Endothelial cell of umbilical vein (primary cell): ENCODE measurements at regions not wholly inside any gene's neighbourhood (a gene's known extent, or its start where the extent isn't known, plus 50 kb on each side); places are given as distances from the start of the nearest gene placed in this dataset.
A peak's percentile ranks its signal among the peaks of the same experiment; 100 is the strongest.

Source experiments
- BruUV-seq: library from RNA; stranded (reverse); fragments of 400-500 nt; replicated peaks from 2 replicates; lab custom pipeline; 2021; lab: Mats Ljungman, UMichigan
- CTCF ChIA-PET: fragments of 300-600, 350-600 bp; sonication (Branson Sonifier 250); formaldehyde crosslinking; loops from one replicate; lab custom pipeline; 2021; ENCODE audit warnings: antibody characterized with exemption, inconsistent platforms; lab: Charles Lee
- POLR2A ChIA-PET: fragments of 300-600, 350-600 bp; sonication (Branson Sonifier 250); formaldehyde crosslinking; loops from one replicate; lab custom pipeline; 2021; ENCODE audit warnings: antibody characterized with exemption, inconsistent platforms; lab: Charles Lee
- DNase-seq: peaks from one replicate; pipeline ENCODE4 v3.0.0-alpha.2; 2011; ENCODE audit warnings: low read depth, low spot score
- FAIRE-seq: peaks from 2 replicates; lab custom pipeline; 2011; peaks lifted over from hg19 to GRCh38; lab: Jason Lieb, UNC
- H2AFZ ChIP-seq: 2 replicates; pipeline ENCODE4 v1.6.0; 2012; ENCODE audit warnings: low read depth, low read length, control low read depth, inconsistent platforms
- H3K27ac ChIP-seq: 2 replicates; pipeline ENCODE4 v1.5.1; 2011; ENCODE audit warnings: low read depth, mild to moderate bottlenecking, control low read depth, low read length, moderate library complexity; ENCODE audit not compliant: insufficient read depth
- H3K27me3 ChIP-seq, 2 experiments: 2 replicates each; pipeline versions ENCODE4 v1.6.0 to v1.6.1; 2011; ENCODE audit warnings: low read length in 2 of 2, mixed read lengths in 1 of 2; ENCODE audit not compliant: control insufficient read depth in 2 of 2, insufficient read depth in 2 of 2
- H3K36me3 ChIP-seq, 2 experiments: 2 replicates in 1 of 2; 3 replicates in 1 of 2; pipeline ENCODE4 v1.5.1; 2011; ENCODE audit warnings: low read length in 2 of 2, mild to moderate bottlenecking in 1 of 2, moderate library complexity in 1 of 2; ENCODE audit not compliant: control insufficient read depth in 2 of 2, insufficient read depth in 2 of 2; ENCODE audit errors: extremely low read depth in 1 of 2
- H3K4me1 ChIP-seq: 3 replicates; pipeline ENCODE4 v1.5.1; 2011; ENCODE audit warnings: mild to moderate bottlenecking, low read length; ENCODE audit not compliant: control insufficient read depth, insufficient read depth; ENCODE audit errors: extremely low read depth
- H3K4me2 ChIP-seq: 2 replicates; pipeline ENCODE4 v1.6.1; 2011; ENCODE audit warnings: low read length, control low read depth, mixed read lengths; ENCODE audit not compliant: insufficient read depth
- H3K4me3 ChIP-seq, 3 experiments: fragments of 200-600 bp in 1 of 3; sonication (generic), shearing (Covaris generic) in 1 of 3; replicated peaks in 1 of 3; 2 replicates each; pipeline ENCODE4 v1.5.1; 2011 to 2016; ENCODE audit warnings: control low read depth in 3 of 3, low read length in 3 of 3, mild to moderate bottlenecking in 2 of 3, inconsistent platforms in 1 of 3, low read depth in 1 of 3, moderate library complexity in 1 of 3; ENCODE audit not compliant: insufficient read depth in 1 of 3
- H3K79me2 ChIP-seq: 2 replicates; pipeline ENCODE4 v1.6.0; 2012; ENCODE audit warnings: low read length, inconsistent platforms; ENCODE audit not compliant: control insufficient read depth, insufficient read depth
- H3K9ac ChIP-seq: replicated peaks from 2 replicates; pipeline ENCODE3; 2011; ENCODE audit warnings: low read length, control low read depth; ENCODE audit not compliant: insufficient read depth; ENCODE audit errors: extremely low read depth
- H3K9me1 ChIP-seq: replicated peaks from 3 replicates; pipeline ENCODE4 v1.6.0; 2011; ENCODE audit warnings: mild to moderate bottlenecking, low read length; ENCODE audit not compliant: control insufficient read depth, insufficient read depth; ENCODE audit errors: extremely low read depth
- H3K9me3 ChIP-seq: replicated peaks from 2 replicates; pipeline ENCODE4 v1.5.1; 2012; ENCODE audit warnings: low read length, inconsistent platforms; ENCODE audit not compliant: control insufficient read depth, insufficient read depth
- H4K20me1 ChIP-seq: replicated peaks from 2 replicates; pipeline ENCODE3; 2011; ENCODE audit warnings: mild to moderate bottlenecking, low read length; ENCODE audit not compliant: control insufficient read depth, insufficient read depth; ENCODE audit errors: extremely low read depth
- FOS ChIP-seq: IDR thresholded peaks from 2 replicates; pipeline ENCODE4 v1.6.1; 2011; ENCODE audit warnings: mild to moderate bottlenecking, low read length, moderate library complexity, borderline replicate concordance; ENCODE audit not compliant: insufficient read depth
- GATA2 ChIP-seq: IDR thresholded peaks from 2 replicates; pipeline ENCODE4 v1.7.0; 2011; ENCODE audit warnings: low read depth, mild to moderate bottlenecking, moderate library complexity, mixed read lengths, low read length; ENCODE audit not compliant: insufficient read length, insufficient read depth
- JUN ChIP-seq: IDR thresholded peaks from 2 replicates; pipeline ENCODE4 v1.6.1; 2011; ENCODE audit warnings: borderline replicate concordance, low read depth; ENCODE audit not compliant: insufficient read length, insufficient read depth
- MAX ChIP-seq: IDR thresholded peaks from 2 replicates; pipeline ENCODE4 v1.6.1; 2011; ENCODE audit not compliant: insufficient read depth, insufficient read length
- POLR2A ChIP-seq: IDR thresholded peaks from 2 replicates; pipeline ENCODE4 v1.6.1; 2012; ENCODE audit warnings: low read depth, mild to moderate bottlenecking, control low read depth, low read length
- POLR2AphosphoS5 ChIP-seq: IDR thresholded peaks from 2 replicates; pipeline ENCODE4 v1.6.1; 2012; ENCODE audit warnings: low read depth, mild to moderate bottlenecking, control low read depth, low read length, moderate library complexity; ENCODE audit not compliant: insufficient read depth
- dilution Hi-C: fragments of 300-500 bp; cut with MboI; formaldehyde crosslinking; loops from one replicate; pipeline ENCODE4 v1.15.0; 2019; ENCODE audit warnings: low sequenced_read_pairs; ENCODE audit not compliant: extremely low pct_ligation_motif_present
- intact Hi-C: fragments of 100-400 bp; cut with micrococcal nuclease; formaldehyde crosslinking; loops from one replicate; pipeline ENCODE4 v1.10.0; 2022

- Histone ChIP-seq H2AFZ (no peak overlapping the region), H3K9me3 (no peaks in the 10 kb centered on the region), H3K4me3 (no peak overlapping the region), H3K9me1 (no peaks in the 10 kb centered on the region), H3K36me3 (no peaks in the 10 kb centered on the region), H3K27ac (no peak overlapping the region), H3K4me2 (no peak overlapping the region), H3K4me1 (peaks cover 11% of the 10 kb centered on the region), H3K9ac (no peak overlapping the region), H3K27me3 (no peaks in the 10 kb centered on the region), H3K79me2 (no peaks in the 10 kb centered on the region), H4K20me1 (no peaks in the 10 kb centered on the region)
- BruUV-seq, result no TSS peak
- FAIRE-seq (peak; percentile 62), DNase-seq (peak; percentile 38)
- intact Hi-C loops, result no loop called here
- ChIA-PET CTCF (interaction anchor here (1.0 to 2.9 kb wide), 4 partner anchors 21 to 537 kb away, joined by 3 to 13 read pairs (median 6); no protein-coding TSS in a partner anchor), POLR2A (interaction anchor here (0.6 kb wide), 1 partner anchor 59 kb away, joined by 4 read pairs; no protein-coding TSS in a partner anchor)
- TF ChIP-seq MAX (no peak), FOS (peak; percentile 30), POLR2A (no peak), POLR2AphosphoS5 (no peak), GATA2 (no peak)
- dilution Hi-C loops, result no loop called here
These were observed 68.9 kb upstream of the ANKRD55 start for GRCh38 chr5:56302027-56302426.

- Histone ChIP-seq H2AFZ (no peak overlapping the region), H3K27ac (no peak overlapping the region), H3K4me2 (no peak overlapping the region), H3K79me2 (no peaks in the 10 kb centered on the region), H3K9ac (no peak overlapping the region), H3K4me3 (no peak overlapping the region), H3K36me3 (no peaks in the 10 kb centered on the region), H4K20me1 (no peaks in the 10 kb centered on the region), H3K4me1 (peaks cover 11% of the 10 kb centered on the region), H3K9me1 (no peaks in the 10 kb centered on the region), H3K27me3 (no peaks in the 10 kb centered on the region), H3K9me3 (no peaks in the 10 kb centered on the region)
- POLR2A ChIA-PET, result no interaction called here
- dilution Hi-C loops, result no loop called here
- BruUV-seq, result no TSS peak
- intact Hi-C loops, result no loop called here
- FAIRE-seq (no peak), DNase-seq (no peak)
- CTCF ChIA-PET, result no interaction called here
- peak; percentile 17 for TF ChIP-seq JUN
- no peak for TF ChIP-seq GATA2
These were observed 67.9 kb upstream of the ANKRD55 start for GRCh38 chr5:56301069-56301468.
